ENCODE measurements at regions not wholly inside any gene's neighbourhood (a gene's known extent, or its start where the extent isn't known, plus 50 kb on each side); places are given as distances from the start of the nearest gene placed in this dataset.

DNA sequence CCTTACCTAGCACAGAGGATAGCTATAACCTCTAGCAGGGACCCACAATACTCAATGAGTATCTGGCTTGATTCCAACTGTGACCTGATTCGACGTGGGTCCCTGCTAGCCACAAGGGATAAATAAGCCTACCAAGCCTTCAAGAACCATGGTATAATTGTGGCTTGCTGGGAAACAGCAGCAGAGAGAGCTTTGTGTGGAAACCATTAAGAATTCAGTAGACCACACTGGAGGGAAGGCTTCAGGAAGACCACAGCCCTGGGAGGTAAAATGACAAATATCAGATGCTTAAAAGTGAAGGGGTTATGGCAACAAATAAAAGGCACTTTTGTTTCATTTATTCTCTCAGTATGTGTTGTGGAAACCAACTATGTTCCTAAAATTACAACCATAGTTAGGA lies 82.6 kb upstream of the WIPF1 start:
- POLR2A ChIA-PET: no interaction called here
- Histone ChIP-seq H3K36me3 (ENCODE audit: control insufficient read depth in 1 of 2, insufficient read depth in 2 of 2, low read length in 2 of 2) (no peaks in the 10 kb centered on the region), H3K9me3 (ENCODE audit: control insufficient read depth in 1 of 2, insufficient read depth in 1 of 2, low read depth in 1 of 2, low read length in 2 of 2) (no peaks in the 10 kb centered on the region), H3K79me2 (ENCODE audit: insufficient read depth, low read length) (no peaks in the 10 kb centered on the region), H3K9me2 (ENCODE audit: insufficient read depth) (no peaks in the 10 kb centered on the region), H4K20me1 (ENCODE audit: insufficient read depth) (no peaks in the 10 kb centered on the region), H3K4me3 (replicated peaks in 1 of 2; ENCODE audit: low read depth in 1 of 2, low read length in 2 of 2) (no peak overlapping the region), H2AFZ (ENCODE audit: low read depth, low read length, poor library complexity, severe bottlenecking) (no peak overlapping the region), H3K4me2 (ENCODE audit: low read length) (no peak overlapping the region), H3K9ac (ENCODE audit: low read length) (no peak overlapping the region), H3K27me3 (ENCODE audit: insufficient read depth, low read length) (peaks cover 14% of the 10 kb centered on the region; the same call in 1 of the 2 replicates), H3K4me1 (ENCODE audit: control insufficient read depth in 1 of 2, insufficient read depth in 2 of 2, low read length in 2 of 2) (no peaks in the 10 kb centered on the region), H3K27ac (ENCODE audit: low read depth, low read length) (no peak overlapping the region)
- DNase-seq (ENCODE audit: low read depth, low spot score) (no peak), ATAC-seq (no peak)
- intact Hi-C loops (cut with micrococcal nuclease): no loop called here
- RAD21 ChIA-PET (ENCODE audit: low non-redundant PET in 1 of 2, low total read pairs in 2 of 2, uncharacterized antibody in 2 of 2, unreplicated experiment in 2 of 2): no interaction called here
- CTCF ChIA-PET: interaction anchor here (0.8 to 0.9 kb wide), 2 partner anchors 8 to 17 kb away, joined by 5 read pairs; no protein-coding TSS in a partner anchor
- TF ChIP-seq, protein P1, sequence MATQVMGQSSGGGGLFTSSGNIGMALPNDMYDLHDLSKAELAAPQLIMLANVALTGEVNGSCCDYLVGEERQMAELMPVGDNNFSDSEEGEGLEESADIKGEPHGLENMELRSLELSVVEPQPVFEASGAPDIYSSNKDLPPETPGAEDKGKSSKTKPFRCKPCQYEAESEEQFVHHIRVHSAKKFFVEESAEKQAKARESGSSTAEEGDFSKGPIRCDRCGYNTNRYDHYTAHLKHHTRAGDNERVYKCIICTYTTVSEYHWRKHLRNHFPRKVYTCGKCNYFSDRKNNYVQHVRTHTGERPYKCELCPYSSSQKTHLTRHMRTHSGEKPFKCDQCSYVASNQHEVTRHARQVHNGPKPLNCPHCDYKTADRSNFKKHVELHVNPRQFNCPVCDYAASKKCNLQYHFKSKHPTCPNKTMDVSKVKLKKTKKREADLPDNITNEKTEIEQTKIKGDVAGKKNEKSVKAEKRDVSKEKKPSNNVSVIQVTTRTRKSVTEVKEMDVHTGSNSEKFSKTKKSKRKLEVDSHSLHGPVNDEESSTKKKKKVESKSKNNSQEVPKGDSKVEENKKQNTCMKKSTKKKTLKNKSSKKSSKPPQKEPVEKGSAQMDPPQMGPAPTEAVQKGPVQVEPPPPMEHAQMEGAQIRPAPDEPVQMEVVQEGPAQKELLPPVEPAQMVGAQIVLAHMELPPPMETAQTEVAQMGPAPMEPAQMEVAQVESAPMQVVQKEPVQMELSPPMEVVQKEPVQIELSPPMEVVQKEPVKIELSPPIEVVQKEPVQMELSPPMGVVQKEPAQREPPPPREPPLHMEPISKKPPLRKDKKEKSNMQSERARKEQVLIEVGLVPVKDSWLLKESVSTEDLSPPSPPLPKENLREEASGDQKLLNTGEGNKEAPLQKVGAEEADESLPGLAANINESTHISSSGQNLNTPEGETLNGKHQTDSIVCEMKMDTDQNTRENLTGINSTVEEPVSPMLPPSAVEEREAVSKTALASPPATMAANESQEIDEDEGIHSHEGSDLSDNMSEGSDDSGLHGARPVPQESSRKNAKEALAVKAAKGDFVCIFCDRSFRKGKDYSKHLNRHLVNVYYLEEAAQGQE (IDR thresholded peaks at IDR 0.05; ENCODE audit: low read depth): no peak
- TF ChIP-seq YY1 (IDR thresholded peaks at IDR 0.05; ENCODE audit: extremely low read depth, insufficient replicate concordance, low read depth, low read length) (no peak), POLR2AphosphoS5 (IDR thresholded peaks at IDR 0.05; ENCODE audit: low read depth, low read length) (no peak), ELF1 (IDR thresholded peaks at IDR 0.05; ENCODE audit: borderline replicate concordance, low read depth) (no peak), SRF (IDR thresholded peaks at IDR 0.05; ENCODE audit: low read depth) (no peak), ZFX (IDR thresholded peaks at IDR 0.05) (no peak), JUND (IDR thresholded peaks at IDR 0.05) (no peak), SIN3A (IDR thresholded peaks at IDR 0.05; ENCODE audit: low read depth) (no peak), CBX3 (IDR thresholded peaks at IDR 0.05; ENCODE audit: low read depth) (no peak), RAD21 (IDR thresholded peaks at IDR 0.05; ENCODE audit: low read depth) (no peak), EGR1 (IDR thresholded peaks at IDR 0.05; ENCODE audit: low read depth) (no peak), EZH2 (IDR thresholded peaks at IDR 0.05) (no peak)
- TF ChIP-seq, protein P2, sequence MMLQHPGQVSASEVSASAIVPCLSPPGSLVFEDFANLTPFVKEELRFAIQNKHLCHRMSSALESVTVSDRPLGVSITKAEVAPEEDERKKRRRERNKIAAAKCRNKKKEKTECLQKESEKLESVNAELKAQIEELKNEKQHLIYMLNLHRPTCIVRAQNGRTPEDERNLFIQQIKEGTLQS (IDR thresholded peaks at IDR 0.05): no peak
- TF ChIP-seq, protein P3, sequence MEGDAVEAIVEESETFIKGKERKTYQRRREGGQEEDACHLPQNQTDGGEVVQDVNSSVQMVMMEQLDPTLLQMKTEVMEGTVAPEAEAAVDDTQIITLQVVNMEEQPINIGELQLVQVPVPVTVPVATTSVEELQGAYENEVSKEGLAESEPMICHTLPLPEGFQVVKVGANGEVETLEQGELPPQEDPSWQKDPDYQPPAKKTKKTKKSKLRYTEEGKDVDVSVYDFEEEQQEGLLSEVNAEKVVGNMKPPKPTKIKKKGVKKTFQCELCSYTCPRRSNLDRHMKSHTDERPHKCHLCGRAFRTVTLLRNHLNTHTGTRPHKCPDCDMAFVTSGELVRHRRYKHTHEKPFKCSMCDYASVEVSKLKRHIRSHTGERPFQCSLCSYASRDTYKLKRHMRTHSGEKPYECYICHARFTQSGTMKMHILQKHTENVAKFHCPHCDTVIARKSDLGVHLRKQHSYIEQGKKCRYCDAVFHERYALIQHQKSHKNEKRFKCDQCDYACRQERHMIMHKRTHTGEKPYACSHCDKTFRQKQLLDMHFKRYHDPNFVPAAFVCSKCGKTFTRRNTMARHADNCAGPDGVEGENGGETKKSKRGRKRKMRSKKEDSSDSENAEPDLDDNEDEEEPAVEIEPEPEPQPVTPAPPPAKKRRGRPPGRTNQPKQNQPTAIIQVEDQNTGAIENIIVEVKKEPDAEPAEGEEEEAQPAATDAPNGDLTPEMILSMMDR (IDR thresholded peaks at IDR 0.05 in 2 of 3, conservative IDR thresholded peaks at IDR 0.05 in 1 of 3; ENCODE audit: borderline replicate concordance in 1 of 3, insufficient read depth in 1 of 3, low read depth in 2 of 3, low read length in 2 of 3): no peak
- TF ChIP-seq, protein P4, sequence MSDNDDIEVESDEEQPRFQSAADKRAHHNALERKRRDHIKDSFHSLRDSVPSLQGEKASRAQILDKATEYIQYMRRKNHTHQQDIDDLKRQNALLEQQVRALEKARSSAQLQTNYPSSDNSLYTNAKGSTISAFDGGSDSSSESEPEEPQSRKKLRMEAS (IDR thresholded peaks at IDR 0.05): no peak
- no TSS peak for BruUV-seq (replicated peaks)
